HK-2 (cell line): ENCODE measurements at regions not wholly inside any gene's neighbourhood (a gene's known extent, or its start where the extent isn't known, plus 50 kb on each side); places are given as distances from the start of the nearest gene placed in this dataset.

Experiments used
- DNase-seq: peaks from one replicate; pipeline ENCODE4 v3.0.0-alpha.2; 2018; ENCODE audit not compliant: unreplicated experiment

DNA sequence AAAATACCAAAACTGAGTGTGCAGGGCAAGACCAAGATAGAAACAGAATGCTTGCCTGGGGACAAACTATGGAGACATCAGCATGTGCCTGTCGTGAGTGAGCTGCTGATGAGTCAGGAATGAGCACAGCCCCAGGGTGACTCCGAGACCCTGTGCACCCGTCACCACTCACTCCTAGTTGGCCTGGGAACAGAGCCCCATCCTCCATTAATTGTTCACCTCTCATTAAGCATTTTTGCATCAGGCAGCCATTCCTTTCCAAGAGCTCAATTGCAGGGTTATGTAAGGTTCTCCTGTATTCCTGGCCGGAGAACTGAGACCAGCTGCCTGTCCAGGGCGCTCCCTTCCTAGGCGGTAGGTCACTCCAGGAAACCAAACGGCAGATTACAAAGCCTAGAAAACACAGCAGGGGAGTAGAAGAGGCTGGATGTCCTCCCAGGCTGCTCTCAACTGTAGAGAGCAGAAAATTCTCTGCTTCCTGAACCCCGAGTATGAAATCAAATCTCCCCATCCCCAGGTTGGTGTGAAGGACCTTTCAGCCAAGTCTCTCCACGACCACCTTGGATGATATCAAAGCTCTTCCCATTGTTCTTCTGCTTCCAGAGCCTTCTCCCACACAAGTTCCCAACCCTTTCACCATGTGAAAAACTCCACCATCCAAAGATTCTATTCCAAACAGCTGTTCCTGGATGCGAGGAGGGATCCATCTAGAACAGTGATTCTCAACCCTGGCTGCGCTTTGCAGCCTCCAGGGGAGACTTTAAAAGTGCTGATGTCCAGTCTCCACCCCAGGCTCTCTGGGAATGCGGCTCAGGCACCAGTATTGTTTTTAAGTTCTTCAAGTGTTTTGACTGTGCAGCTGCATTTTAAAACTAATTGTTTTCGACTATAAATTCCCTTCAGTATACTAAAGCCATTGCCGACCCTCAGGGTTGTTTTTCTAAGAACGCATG, 532.6 kb upstream of the JARID2 start:
- peak; percentile 30 for DNase-seq

DNA sequence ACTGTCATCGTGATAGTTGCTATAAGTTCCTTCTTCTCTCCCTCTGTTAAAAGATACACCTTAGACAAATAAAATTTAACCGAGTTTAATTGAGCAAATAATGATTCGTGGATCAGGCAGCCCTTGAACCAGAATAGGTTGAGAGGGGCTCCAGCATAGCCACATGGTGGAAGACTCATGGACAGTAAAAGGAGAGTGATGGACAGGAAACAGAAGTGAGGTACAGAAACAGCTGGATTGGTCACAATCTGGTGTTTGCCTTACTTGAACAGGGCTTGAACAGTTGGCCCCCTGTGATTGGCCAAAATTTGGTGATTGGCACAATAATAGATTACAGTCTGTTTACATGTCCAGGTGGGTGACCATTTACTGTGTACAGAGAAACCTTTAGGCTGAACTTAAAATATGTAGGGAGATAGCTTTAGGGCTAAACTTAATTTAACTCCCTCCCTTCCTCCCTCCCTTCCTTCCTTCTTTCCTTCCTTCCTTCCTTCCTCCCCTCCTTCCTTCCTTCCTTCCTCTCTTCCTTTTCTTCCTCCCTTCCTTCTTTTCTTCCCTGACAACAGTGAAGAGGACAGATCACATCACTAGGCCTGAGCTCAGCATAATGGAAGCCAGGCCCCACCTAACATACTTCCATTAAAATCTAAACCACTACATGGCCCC, 531.8 kb upstream of the JARID2 start:
- no peak for DNase-seq

DNA sequence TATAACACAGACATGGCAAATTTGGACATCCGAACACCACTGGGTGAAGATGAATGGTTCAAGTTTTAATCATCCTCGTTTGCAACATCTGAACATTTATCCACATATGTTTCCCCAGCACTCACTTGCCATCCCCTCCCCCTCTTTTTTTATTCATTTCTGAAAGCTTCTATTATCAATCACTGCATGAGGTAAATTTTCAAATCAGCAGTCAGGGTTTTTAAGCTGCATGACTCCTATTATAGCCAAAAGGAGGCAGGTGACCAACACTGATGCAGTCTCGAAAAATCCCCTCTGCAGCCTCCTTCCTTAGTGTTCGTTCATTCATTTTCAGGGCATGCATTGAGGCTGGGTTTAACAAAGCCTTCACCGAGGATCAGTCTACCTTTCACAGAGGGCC, 530.8 kb upstream of the JARID2 start:
- no peak for DNase-seq

DNA sequence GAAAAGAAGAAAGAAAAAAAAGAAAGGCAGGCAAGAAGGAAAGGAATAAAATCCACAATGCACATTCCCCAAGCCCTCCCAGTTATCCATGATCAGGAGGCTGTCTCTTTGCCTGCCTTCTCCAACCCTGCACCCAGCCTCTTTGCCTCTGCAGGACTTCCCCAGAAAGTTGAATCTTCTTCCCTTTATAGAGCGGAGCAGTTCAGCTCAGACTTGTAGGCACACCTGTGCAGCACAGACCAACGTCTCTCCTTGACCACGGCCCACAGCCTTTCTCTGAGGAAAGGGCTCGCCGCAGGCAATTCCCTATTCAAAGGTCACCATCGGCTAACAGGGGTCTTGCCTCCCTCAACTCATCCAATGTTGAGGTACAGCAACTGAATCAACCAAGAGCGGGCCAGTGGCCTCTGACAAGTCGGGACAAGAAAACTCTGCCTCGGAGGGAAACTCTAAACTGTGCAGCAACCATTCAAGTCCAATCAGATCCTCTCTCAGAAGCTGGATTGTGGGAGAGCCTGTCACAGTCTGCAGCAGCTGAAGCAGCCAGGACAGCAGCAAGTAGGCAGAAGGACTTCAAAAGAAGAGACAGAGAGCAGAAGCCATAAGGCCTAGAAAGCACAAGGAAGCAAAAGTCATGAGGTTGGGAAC, 529.2 kb upstream of the JARID2 start:
- no peak for DNase-seq

GRCh38 chr6:14717307-14717706, 528.6 kb upstream of the JARID2 start:
- DNase-seq, result no peak

GRCh38 chr6:14718861-14719260, 527.0 kb upstream of the JARID2 start:
- DNase-seq, result no peak

DNA sequence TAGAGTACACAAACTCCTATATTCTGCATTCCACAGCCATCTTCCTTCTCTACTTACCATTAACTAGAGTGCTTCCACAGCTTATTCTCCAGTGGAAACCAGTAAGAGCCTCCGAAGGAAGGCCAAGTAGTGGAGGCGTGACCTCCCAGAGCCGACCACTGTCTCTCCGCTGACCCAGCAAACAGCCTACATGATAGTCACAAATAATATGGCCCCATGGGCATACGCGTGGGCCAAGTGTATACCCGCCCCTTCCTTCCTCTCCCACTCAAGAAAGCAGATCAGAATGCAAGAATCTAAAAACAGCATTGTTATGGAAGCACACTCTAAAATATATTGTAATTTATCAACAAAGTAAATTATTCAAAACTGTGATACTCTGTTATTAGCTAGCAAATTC, 526.6 kb upstream of the JARID2 start:
- DNase-seq, result no peak

- no peak for DNase-seq
These were observed 525.3 kb upstream of the JARID2 start for GRCh38 chr6:14720411-14721102.

DNA sequence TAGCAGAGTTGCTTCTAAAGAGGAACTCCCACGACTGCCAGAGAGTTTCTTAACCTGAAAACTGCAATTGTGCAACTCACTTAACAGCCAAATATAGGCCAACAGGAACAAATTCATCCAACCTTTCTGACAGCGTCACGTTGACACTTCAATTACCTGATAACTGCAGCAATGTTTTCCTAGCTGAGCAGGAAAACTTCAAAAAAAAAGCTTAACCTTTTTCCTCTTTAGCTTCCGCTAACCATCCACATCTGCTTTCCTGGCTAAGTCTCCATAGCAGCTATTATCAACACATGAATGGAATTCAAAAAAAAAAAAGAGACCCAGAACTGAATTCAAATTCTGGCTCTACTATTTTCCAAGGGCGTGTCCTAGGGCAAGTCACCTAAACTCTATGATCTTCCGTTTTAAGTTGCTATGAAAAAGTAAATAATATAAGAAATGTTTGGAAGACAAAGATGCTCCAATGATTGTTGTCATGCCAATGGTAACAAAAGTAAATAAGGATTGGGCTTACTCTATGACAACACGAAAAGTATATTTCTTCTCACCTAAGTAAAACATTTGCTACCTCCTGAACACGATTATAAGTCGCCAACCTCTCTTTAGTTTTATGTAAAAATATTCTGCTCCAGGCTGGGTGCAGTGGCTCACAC, 524.6 kb upstream of the JARID2 start:
- DNase-seq, result no peak

DNA sequence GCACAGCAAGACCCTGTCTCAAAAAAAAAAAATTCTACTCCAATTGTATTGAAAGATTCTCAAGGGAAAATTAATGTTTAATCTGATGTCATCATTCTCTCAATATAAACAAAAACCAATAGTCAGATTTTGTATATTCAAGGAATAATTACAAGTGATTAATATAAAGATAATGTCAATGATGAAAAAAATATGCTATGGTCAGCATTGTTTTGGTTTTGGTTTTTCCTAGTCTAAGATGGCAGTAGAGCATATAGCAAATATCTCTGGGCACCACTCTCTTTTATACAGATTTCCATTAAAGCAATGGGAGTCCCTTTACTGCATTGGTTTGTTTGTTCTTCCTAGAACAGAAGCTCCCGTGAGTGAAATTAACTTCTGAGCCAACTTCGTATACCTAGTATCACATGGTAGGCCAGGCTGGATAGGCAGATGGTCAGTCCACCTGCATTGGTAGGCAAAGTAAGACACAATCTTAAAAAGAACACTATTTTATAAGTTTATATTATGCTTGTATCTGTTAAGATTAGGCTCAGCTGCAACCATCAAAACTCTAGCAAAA, 523.8 kb upstream of the JARID2 start:
- no peak for DNase-seq

GRCh38 chr6:14722704-14723103, 523.2 kb upstream of the JARID2 start:
- no peak for DNase-seq

DNA sequence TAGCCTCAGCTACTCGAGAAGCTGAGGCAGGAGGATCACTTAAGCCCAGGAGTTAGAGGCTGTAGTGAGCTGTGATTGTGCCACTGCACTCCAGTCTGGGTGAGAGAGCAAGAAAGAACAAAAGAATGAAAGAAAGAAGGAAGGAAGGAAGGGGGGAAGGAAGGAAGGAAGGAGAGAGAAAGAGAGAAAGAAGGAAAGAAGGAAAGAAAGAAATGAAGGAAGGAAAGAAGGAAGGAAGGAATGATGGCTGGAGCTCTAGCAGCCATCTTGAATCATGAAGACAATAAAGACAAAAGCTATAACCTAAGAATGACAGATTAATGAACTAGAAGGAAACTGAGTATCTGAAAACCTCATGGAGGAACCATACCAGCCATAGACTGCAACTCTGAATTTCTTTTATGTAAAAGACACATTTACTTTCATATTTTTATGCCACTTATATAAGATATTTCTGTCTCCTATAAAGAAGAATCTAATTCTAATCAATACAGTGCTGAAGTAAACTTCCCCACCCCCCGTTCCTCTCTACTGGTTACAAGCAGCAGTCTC, 522.3 kb upstream of the JARID2 start:
- DNase-seq, result no peak

GRCh38 chr6:14724549-14724948, 521.3 kb upstream of the JARID2 start:
- no peak for DNase-seq

- DNase-seq, result no peak
These were observed 518.9 kb upstream of the JARID2 start for GRCh38 chr6:14726816-14727493.

DNA sequence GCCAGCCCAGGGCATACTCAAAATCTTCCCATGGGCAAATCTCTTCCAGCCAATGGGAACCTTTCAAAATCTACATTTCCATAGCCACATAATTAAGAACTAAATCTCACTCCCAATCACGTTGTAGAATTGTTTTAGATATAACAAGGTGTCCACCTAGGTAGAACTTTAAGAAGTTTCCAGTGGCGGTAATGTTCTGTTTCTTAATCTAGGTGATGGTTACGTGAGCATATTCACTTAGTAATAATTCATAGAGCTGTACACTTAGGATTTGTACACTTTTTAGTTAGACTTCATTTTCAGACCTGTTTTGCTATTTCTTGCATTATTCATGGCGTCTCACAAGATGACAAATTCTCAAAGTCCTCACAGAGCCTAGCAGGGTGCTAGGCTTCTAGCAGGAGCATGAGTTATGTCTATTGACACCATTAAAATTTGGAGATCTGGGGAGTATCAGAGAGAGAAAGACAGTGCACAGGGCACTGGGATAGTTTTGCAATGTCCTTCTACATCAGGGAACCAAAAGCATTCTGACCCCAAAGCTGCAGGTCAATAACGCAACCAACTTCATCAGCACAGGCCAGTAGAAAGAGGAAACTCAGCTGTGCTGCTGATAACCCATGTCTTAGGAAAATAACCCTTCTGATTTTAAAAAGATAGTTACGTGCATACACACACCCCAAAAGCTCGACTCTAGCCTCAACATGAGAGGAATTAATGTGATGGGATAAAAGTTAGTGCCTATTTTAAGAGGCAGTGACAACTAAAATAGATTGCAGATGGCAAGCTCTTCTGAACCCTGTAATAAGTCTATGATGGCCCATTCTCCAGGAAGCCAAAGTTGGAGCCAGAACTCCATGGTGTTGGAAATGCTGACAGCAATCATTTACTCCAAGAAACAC, 518.1 kb upstream of the JARID2 start:
- no peak for DNase-seq

- no peak for DNase-seq
These were observed 517.4 kb upstream of the JARID2 start for GRCh38 chr6:14728396-14729024.

DNA sequence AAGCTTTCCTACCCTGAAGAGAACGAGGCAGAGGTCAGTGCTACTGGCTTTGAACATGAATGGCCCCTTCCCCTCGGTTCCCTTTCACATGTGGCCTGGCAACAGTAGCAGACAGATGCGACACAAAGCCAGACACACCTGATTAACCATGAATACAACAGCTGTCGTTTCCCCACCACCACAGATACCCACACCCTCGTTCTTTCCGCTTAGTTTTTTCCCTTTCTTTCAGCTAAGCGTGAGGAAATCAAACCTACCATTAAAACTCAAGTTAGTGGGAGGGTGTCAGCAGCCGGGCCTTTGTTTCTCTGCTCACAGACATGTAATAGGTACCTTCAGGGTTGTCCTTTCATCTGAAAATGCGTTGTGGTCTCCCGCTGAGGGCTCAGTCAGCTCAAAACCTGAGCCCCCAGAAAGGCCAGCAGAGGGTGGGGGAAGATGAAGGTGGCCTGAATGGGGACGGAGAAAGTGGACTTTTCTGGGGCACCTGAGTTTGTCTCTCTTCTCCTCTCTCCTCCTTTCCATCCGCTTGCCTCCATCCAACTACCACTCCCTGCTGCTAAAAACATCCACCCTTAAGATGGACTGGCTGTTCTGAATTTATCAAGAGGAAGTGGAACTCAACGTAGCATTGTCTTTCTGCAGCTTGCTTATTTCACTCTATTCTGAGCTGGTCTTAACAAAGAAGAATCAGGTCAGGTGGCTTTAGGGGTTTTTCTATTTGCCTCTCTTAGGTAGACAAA, 516.6 kb upstream of the JARID2 start:
- DNase-seq, result no peak

DNA sequence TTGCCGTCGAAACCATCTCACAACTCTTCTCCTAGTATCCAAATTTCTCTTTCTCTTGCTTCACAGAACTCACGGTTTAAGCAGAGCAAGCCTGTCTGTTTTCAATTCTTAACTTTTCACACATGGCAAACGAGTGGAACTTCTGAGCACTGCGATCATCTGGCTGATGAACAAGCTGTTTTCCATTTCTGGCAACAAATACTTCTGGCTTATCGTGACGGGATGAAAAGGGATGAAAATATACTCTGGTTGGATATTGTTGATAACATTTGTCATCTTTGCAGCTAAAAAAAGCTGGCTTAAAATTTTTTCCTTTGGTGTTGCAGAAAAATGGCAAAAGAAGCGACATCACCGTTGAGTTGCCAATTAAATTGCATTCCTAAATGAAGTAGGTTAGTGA, 515.2 kb upstream of the JARID2 start:
- no peak for DNase-seq
